ENCODE measurements at regions not wholly inside any gene's neighbourhood (a gene's known extent, or its start where the extent isn't known, plus 50 kb on each side); places are given as distances from the start of the nearest gene placed in this dataset.

- TF ChIP-seq NR2C2 (CRISPR knock-in tag; IDR thresholded peaks at IDR 0.05; ENCODE audit: borderline replicate concordance) (no peak), ZNF230 (CRISPR knock-in tag; IDR thresholded peaks at IDR 0.05) (no peak), ZSCAN21 (CRISPR knock-in tag; IDR thresholded peaks at IDR 0.05; ENCODE audit: borderline replicate concordance) (no peak), EHMT2 (IDR thresholded peaks at IDR 0.05; ENCODE audit: borderline replicate concordance, low read depth, low read length) (no peak)
- TF ChIP-seq, protein P1, sequence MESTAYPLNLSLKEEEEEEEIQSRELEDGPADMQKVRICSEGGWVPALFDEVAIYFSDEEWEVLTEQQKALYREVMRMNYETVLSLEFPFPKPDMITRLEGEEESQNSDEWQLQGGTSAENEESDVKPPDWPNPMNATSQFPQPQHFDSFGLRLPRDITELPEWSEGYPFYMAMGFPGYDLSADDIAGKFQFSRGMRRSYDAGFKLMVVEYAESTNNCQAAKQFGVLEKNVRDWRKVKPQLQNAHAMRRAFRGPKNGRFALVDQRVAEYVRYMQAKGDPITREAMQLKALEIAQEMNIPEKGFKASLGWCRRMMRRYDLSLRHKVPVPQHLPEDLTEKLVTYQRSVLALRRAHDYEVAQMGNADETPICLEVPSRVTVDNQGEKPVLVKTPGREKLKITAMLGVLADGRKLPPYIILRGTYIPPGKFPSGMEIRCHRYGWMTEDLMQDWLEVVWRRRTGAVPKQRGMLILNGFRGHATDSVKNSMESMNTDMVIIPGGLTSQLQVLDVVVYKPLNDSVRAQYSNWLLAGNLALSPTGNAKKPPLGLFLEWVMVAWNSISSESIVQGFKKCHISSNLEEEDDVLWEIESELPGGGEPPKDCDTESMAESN (CRISPR knock-in tag; conservative IDR thresholded peaks at IDR 0.05), result no peak
Observed at GRCh38 chr5:169450464-169450863, 133.1 kb upstream of the SPDL1 start.

Measured in HepG2 (cell line).